ENCODE measurements at regions not wholly inside any gene's neighbourhood (a gene's known extent, or its start where the extent isn't known, plus 50 kb on each side); places are given as distances from the start of the nearest gene placed in this dataset.
"Not testable (repeated sequence)": the region's sequence is repeated elsewhere in the genome, so short reads cannot be mapped to it uniquely, and the experiment has no call there.

GRCh38 chr15:24437270-24437669 is 238.3 kb upstream of the NPAP1 start:
- TF ChIP-seq POLR2A (IDR thresholded peaks at IDR 0.05; ENCODE audit: low read length); GATA1 (IDR thresholded peaks at IDR 0.05; ENCODE audit: low read depth, low read length): not testable (repeated sequence)
